Smooth muscle cell (in vitro differentiated cells): ENCODE measurements at regions not wholly inside any gene's neighbourhood (a gene's known extent, or its start where the extent isn't known, plus 50 kb on each side); places are given as distances from the start of the nearest gene placed in this dataset.

Source experiments
- DNase-seq: peaks from one replicate; lab custom pipeline; 2025; ENCODE audit not compliant: unreplicated experiment; lab: John Stamatoyannopoulos, UW
- H2AFZ ChIP-seq: fragments of 200-600 bp; sonication (generic); 2 replicates; pipeline ENCODE4 v1.6.0; 2016; ENCODE audit warnings: antibody characterized with exemption, low read depth, mild to moderate bottlenecking
- H3F3A ChIP-seq: fragments of 200-600 bp; sonication (generic); 2 replicates; pipeline ENCODE4 v1.6.0; 2017; ENCODE audit warnings: antibody characterized with exemption, low read depth
- H3K27ac ChIP-seq: fragments of 200-600 bp; sonication (generic); 2 replicates; pipeline ENCODE4 v1.5.1; 2016; ENCODE audit warnings: low read depth, mild to moderate bottlenecking
- H3K27me3 ChIP-seq: fragments of 200-600 bp; sonication (generic); 2 replicates; pipeline ENCODE4 v1.6.1; 2016; ENCODE audit warnings: low read depth, mild to moderate bottlenecking
- H3K36me3 ChIP-seq: fragments of 200-600 bp; sonication (generic); 2 replicates; pipeline ENCODE4 v1.5.1; 2016; ENCODE audit warnings: low read depth
- H3K4me1 ChIP-seq: fragments of 200-600 bp; sonication (generic); 2 replicates; pipeline ENCODE4 v1.5.1; 2016; ENCODE audit warnings: low read depth
- H3K4me2 ChIP-seq: fragments of 200-600 bp; sonication (generic); 2 replicates; pipeline ENCODE4 v1.6.0; 2016; ENCODE audit warnings: mild to moderate bottlenecking
- H3K4me3 ChIP-seq: fragments of 200-600 bp; sonication (generic); 2 replicates; pipeline ENCODE4 v1.5.1; 2016; ENCODE audit warnings: mild to moderate bottlenecking
- H3K79me2 ChIP-seq: fragments of 200-600 bp; sonication (generic); 2 replicates; pipeline ENCODE4 v1.6.0; 2016; ENCODE audit warnings: low read depth, mild to moderate bottlenecking
- H3K9ac ChIP-seq: fragments of 200-600 bp; sonication (generic); 2 replicates; pipeline ENCODE4 v1.6.0; 2016; ENCODE audit warnings: low read depth
- H3K9me3 ChIP-seq: fragments of 200-600 bp; sonication (generic); replicated peaks from 2 replicates; pipeline ENCODE4 v1.5.1; 2016; ENCODE audit warnings: low read depth
- H4K20me1 ChIP-seq: fragments of 200-600 bp; sonication (generic); 2 replicates; pipeline ENCODE4 v1.6.0; 2016; ENCODE audit warnings: low read depth
- CTCF ChIP-seq: fragments of 200-600 bp; sonication (generic); IDR thresholded peaks from 2 replicates; pipeline ENCODE4 v1.5.1; 2017; ENCODE audit warnings: borderline replicate concordance, mild to moderate bottlenecking, antibody characterized with exemption; ENCODE audit not compliant: insufficient read depth, poor library complexity, severe bottlenecking
- WGBS: methylation state at CpG from one replicate; pipeline ENCODE4 v1.1.7; 2016; ENCODE audit warnings: low lambda C conversion rate; 5-methylcytosine and 5-hydroxymethylcytosine counted together

GRCh38 chr10:35827783-35828182 is 185.7 kb upstream of the FZD8 start:
- Histone ChIP-seq H3K27ac (no peak overlapping the region), H3K4me2 (no peak overlapping the region), H2AFZ (no peak overlapping the region), H3K4me3 (no peak overlapping the region), H3K79me2 (no peaks in the 10 kb centered on the region), H3K4me1 (no peaks in the 10 kb centered on the region), H3F3A (no peaks in the 10 kb centered on the region), H4K20me1 (no peaks in the 10 kb centered on the region), H3K9ac (no peak overlapping the region), H3K27me3 (no peaks in the 10 kb centered on the region), H3K9me3 (no peaks in the 10 kb centered on the region), H3K36me3 (no peaks in the 10 kb centered on the region)
- no peak for DNase-seq
- 85% methylated on average over 9 of the region's 9 CpGs for WGBS
- TF ChIP-seq CTCF = no peak

GRCh38 chr10:35824704-35825103 is 182.6 kb upstream of the FZD8 start:
- Histone ChIP-seq H3K4me2 (no peak overlapping the region), H3K36me3 (no peaks in the 10 kb centered on the region), H3K79me2 (no peaks in the 10 kb centered on the region), H3K27me3 (no peaks in the 10 kb centered on the region), H4K20me1 (no peaks in the 10 kb centered on the region), H3K9me3 (no peaks in the 10 kb centered on the region), H3K4me1 (peaks cover 8% of the 10 kb centered on the region), H3F3A (no peaks in the 10 kb centered on the region), H2AFZ (no peak overlapping the region), H3K4me3 (no peak overlapping the region), H3K9ac (no peak overlapping the region), H3K27ac (no peak overlapping the region)
- no peak for DNase-seq
- WGBS = 87% methylated on average over 3 of the region's 3 CpGs
- TF ChIP-seq CTCF = no peak

- Histone ChIP-seq H2AFZ (peak overlapping the region; percentile 11), H3K9ac (no peak overlapping the region), H4K20me1 (no peaks in the 10 kb centered on the region), H3K9me3 (no peaks in the 10 kb centered on the region), H3F3A (no peaks in the 10 kb centered on the region), H3K27ac (no peak overlapping the region), H3K36me3 (no peaks in the 10 kb centered on the region), H3K4me2 (no peak overlapping the region), H3K4me3 (no peak overlapping the region), H3K4me1 (peaks cover 8% of the 10 kb centered on the region), H3K27me3 (no peaks in the 10 kb centered on the region), H3K79me2 (no peaks in the 10 kb centered on the region)
- 18% methylated on average over 9 of the region's 9 CpGs for WGBS
- peak; percentile 7 for TF ChIP-seq CTCF
- peak; percentile 8 for DNase-seq
These were observed 180.2 kb upstream of the FZD8 start for GRCh38 chr10:35822316-35822715.

- no peaks in the 10 kb centered on the region for H3K36me3 ChIP-seq
- no peaks in the 10 kb centered on the region for H3K27me3 ChIP-seq
- H4K20me1 ChIP-seq = no peaks in the 10 kb centered on the region
- TF ChIP-seq CTCF = no peak
- H3K27ac ChIP-seq = no peak overlapping the region
- H3F3A ChIP-seq = no peaks in the 10 kb centered on the region
- H3K4me1 ChIP-seq = peaks cover 8% of the 10 kb centered on the region
- H3K4me2 ChIP-seq = peak overlapping the region; percentile 10
- H3K9me3 ChIP-seq = no peaks in the 10 kb centered on the region
- H2AFZ ChIP-seq = peak overlapping the region; percentile 37
- no peak for DNase-seq
- no peak overlapping the region for H3K4me3 ChIP-seq
- H3K9ac ChIP-seq = no peak overlapping the region
- whole genome bisulfite sequencing = 71% methylated on average over 4 of the region's 4 CpGs
- no peaks in the 10 kb centered on the region for H3K79me2 ChIP-seq
These were observed 179.3 kb upstream of the FZD8 start for GRCh38 chr10:35821339-35821911.
